Panc1 (cell line): ENCODE measurements at regions not wholly inside any gene's neighbourhood (a gene's known extent, or its start where the extent isn't known, plus 50 kb on each side); places are given as distances from the start of the nearest gene placed in this dataset.
"Not testable (repeated sequence)": the region's sequence is repeated elsewhere in the genome, so short reads cannot be mapped to it uniquely, and the experiment has no call there.

ENCODE experiments used
- POLR2AphosphoS5 ChIP-seq: IDR thresholded peaks from 2 replicates; pipeline ENCODE4 v1.6.1; 2012; ENCODE audit warnings: mild to moderate bottlenecking, low read depth, low read length, moderate library complexity
- SIN3A ChIP-seq: IDR thresholded peaks from 2 replicates; pipeline ENCODE4 v1.6.1; 2012; ENCODE audit warnings: low read depth, mild to moderate bottlenecking, low read length, moderate library complexity, borderline replicate concordance; ENCODE audit not compliant: insufficient read depth
- TCF7L2 ChIP-seq: IDR thresholded peaks from 2 replicates; pipeline ENCODE4 v1.6.1; 2011; ENCODE audit warnings: mild to moderate bottlenecking, low read depth, low read length, inconsistent platforms
- TF ChIP-seq, protein P1 (sequence below): fragments of 450-650 bp; IDR thresholded peaks from 2 replicates; pipeline ENCODE4 v1.5.1; 2017; ENCODE audit warnings: mild to moderate bottlenecking
- TF ChIP-seq, protein P2 (sequence below), 2 experiments: IDR thresholded peaks; 2 replicates each; pipeline ENCODE4 v1.6.1; 2011 to 2012; ENCODE audit warnings: low read depth in 2 of 2, control low read depth in 1 of 2, low read length in 1 of 2, mild to moderate bottlenecking in 1 of 2, moderate library complexity in 1 of 2; ENCODE audit not compliant: insufficient read depth in 1 of 2

DNA sequence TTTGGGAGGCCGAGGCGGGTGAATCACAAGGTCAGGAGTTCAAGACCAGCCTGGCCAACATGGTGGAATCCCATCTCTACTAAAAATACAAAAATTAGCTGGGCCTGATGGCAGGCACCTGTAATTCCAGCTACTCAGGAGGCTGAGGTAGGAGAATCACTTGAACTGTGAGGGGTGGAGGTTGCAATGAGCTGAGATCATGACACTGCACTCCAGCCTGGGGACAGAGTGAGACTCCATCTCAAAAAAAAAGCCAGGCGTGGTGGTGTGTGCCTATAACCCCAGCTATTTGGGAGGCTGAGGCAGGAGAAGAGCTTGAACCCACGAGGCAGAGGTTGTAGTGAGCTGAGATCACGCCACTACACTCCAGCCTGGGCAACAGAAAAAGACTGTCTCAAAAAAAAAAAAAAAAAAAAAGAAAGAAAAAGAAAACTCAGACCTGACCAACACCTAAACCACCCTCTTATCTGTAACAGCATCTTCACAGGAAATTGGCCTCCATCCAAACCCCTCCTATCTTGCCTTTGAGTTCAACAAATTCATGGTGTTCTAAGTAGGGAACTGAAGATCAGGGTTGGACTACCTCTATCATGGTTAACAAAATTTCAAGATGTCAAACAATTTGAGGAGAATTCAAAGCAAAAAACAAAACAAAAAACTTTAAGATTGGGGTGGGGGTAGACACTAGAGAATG is 357.2 kb upstream of the C11orf87 start:
- TF ChIP-seq, protein P1, sequence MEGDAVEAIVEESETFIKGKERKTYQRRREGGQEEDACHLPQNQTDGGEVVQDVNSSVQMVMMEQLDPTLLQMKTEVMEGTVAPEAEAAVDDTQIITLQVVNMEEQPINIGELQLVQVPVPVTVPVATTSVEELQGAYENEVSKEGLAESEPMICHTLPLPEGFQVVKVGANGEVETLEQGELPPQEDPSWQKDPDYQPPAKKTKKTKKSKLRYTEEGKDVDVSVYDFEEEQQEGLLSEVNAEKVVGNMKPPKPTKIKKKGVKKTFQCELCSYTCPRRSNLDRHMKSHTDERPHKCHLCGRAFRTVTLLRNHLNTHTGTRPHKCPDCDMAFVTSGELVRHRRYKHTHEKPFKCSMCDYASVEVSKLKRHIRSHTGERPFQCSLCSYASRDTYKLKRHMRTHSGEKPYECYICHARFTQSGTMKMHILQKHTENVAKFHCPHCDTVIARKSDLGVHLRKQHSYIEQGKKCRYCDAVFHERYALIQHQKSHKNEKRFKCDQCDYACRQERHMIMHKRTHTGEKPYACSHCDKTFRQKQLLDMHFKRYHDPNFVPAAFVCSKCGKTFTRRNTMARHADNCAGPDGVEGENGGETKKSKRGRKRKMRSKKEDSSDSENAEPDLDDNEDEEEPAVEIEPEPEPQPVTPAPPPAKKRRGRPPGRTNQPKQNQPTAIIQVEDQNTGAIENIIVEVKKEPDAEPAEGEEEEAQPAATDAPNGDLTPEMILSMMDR, result not testable (repeated sequence)
- not testable (repeated sequence) for TF ChIP-seq TCF7L2, SIN3A, POLR2AphosphoS5
- TF ChIP-seq, protein P2, sequence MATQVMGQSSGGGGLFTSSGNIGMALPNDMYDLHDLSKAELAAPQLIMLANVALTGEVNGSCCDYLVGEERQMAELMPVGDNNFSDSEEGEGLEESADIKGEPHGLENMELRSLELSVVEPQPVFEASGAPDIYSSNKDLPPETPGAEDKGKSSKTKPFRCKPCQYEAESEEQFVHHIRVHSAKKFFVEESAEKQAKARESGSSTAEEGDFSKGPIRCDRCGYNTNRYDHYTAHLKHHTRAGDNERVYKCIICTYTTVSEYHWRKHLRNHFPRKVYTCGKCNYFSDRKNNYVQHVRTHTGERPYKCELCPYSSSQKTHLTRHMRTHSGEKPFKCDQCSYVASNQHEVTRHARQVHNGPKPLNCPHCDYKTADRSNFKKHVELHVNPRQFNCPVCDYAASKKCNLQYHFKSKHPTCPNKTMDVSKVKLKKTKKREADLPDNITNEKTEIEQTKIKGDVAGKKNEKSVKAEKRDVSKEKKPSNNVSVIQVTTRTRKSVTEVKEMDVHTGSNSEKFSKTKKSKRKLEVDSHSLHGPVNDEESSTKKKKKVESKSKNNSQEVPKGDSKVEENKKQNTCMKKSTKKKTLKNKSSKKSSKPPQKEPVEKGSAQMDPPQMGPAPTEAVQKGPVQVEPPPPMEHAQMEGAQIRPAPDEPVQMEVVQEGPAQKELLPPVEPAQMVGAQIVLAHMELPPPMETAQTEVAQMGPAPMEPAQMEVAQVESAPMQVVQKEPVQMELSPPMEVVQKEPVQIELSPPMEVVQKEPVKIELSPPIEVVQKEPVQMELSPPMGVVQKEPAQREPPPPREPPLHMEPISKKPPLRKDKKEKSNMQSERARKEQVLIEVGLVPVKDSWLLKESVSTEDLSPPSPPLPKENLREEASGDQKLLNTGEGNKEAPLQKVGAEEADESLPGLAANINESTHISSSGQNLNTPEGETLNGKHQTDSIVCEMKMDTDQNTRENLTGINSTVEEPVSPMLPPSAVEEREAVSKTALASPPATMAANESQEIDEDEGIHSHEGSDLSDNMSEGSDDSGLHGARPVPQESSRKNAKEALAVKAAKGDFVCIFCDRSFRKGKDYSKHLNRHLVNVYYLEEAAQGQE (IDR thresholded peaks at IDR 0.05; ENCODE audit: insufficient read depth in 1 of 2, low read depth in 2 of 2, low read length in 1 of 2), result not testable (repeated sequence)
